H9 (cell line): ENCODE measurements at regions not wholly inside any gene's neighbourhood (a gene's known extent, or its start where the extent isn't known, plus 50 kb on each side); places are given as distances from the start of the nearest gene placed in this dataset.

ENCODE experiments used
- DNase-seq: peaks from one replicate; pipeline ENCODE4 v3.0.0-alpha.2; 2017
- H2AFZ ChIP-seq: one replicate; pipeline ENCODE4 v1.6.1; 2013; ENCODE audit warnings: mild to moderate bottlenecking, low read length, control low read depth, moderate library complexity
- H2AK5ac ChIP-seq: 2 replicates; pipeline ENCODE4 v1.6.1; 2013; ENCODE audit warnings: low read length, control low read depth, mixed read lengths; ENCODE audit not compliant: insufficient read length
- H2BK120ac ChIP-seq: one replicate; pipeline ENCODE4 v1.6.1; 2013; ENCODE audit warnings: low read depth, mild to moderate bottlenecking, low read length, control low read depth, inconsistent platforms; ENCODE audit not compliant: poor library complexity, severe bottlenecking
- H2BK12ac ChIP-seq: 2 replicates; pipeline ENCODE4 v1.6.1; 2013; ENCODE audit warnings: low read length, control low read depth, mixed read lengths, low read depth; ENCODE audit not compliant: insufficient read length
- H2BK15ac ChIP-seq: 2 replicates; pipeline ENCODE4 v1.6.1; 2013; ENCODE audit warnings: low read depth, low read length, control low read depth
- H2BK20ac ChIP-seq: one replicate; pipeline ENCODE4 v1.6.1; 2013; ENCODE audit warnings: low read depth, mild to moderate bottlenecking, low read length, control low read depth, inconsistent platforms; ENCODE audit not compliant: poor library complexity, severe bottlenecking
- H2BK5ac ChIP-seq: 2 replicates; pipeline ENCODE4 v1.6.1; 2013; ENCODE audit warnings: low read length, control low read depth, mixed read lengths; ENCODE audit not compliant: insufficient read length
- H3K14ac ChIP-seq: 2 replicates; pipeline ENCODE4 v1.6.1; 2013; ENCODE audit warnings: low read length, control low read depth; ENCODE audit not compliant: insufficient read depth
- H3K18ac ChIP-seq: 2 replicates; pipeline ENCODE4 v1.6.1; 2013; ENCODE audit warnings: low read depth, mild to moderate bottlenecking, mixed read lengths, low read length, control low read depth; ENCODE audit not compliant: insufficient read length
- H3K23ac ChIP-seq: 2 replicates; pipeline ENCODE4 v1.6.1; 2013; ENCODE audit warnings: low read length, control low read depth, mixed read lengths, low read depth; ENCODE audit not compliant: insufficient read length
- H3K23me2 ChIP-seq: 2 replicates; pipeline ENCODE4 v1.6.1; 2013; ENCODE audit warnings: low read depth, mild to moderate bottlenecking, mixed read lengths, low read length, control low read depth; ENCODE audit not compliant: insufficient read length, poor library complexity, severe bottlenecking
- H3K27ac ChIP-seq: 2 replicates; pipeline ENCODE4 v1.5.1; 2013; ENCODE audit warnings: low read length, control low read depth, mixed read lengths, low read depth; ENCODE audit not compliant: insufficient read length
- H3K27me3 ChIP-seq: 2 replicates; pipeline ENCODE4 v1.6.1; 2013; ENCODE audit warnings: low read length, control low read depth, inconsistent platforms; ENCODE audit not compliant: insufficient read depth
- H3K4ac ChIP-seq: 2 replicates; pipeline ENCODE4 v1.6.1; 2013; ENCODE audit warnings: low read depth, mild to moderate bottlenecking, control low read depth, inconsistent platforms, low read length, moderate library complexity
- H3K4me1 ChIP-seq: 2 replicates; pipeline ENCODE4 v1.6.1; 2013; ENCODE audit warnings: low read length, control low read depth, inconsistent platforms; ENCODE audit not compliant: insufficient read depth
- H3K4me2 ChIP-seq: 2 replicates; pipeline ENCODE4 v1.6.1; 2013; ENCODE audit warnings: low read length, control low read depth, mixed read lengths; ENCODE audit not compliant: insufficient read length, insufficient read depth
- H3K56ac ChIP-seq: 2 replicates; pipeline ENCODE4 v1.6.1; 2013; ENCODE audit warnings: low read depth, mild to moderate bottlenecking, mixed read lengths, low read length, control low read depth; ENCODE audit not compliant: insufficient read length
- H3K79me1 ChIP-seq: 2 replicates; pipeline ENCODE4 v1.6.1; 2013; ENCODE audit warnings: low read depth, mild to moderate bottlenecking, moderate library complexity, low read length, control low read depth, inconsistent platforms; ENCODE audit not compliant: insufficient read depth, poor library complexity, severe bottlenecking
- H3K79me2 ChIP-seq: 2 replicates; pipeline ENCODE4 v1.6.1; 2013; ENCODE audit warnings: low read length, control low read depth, inconsistent platforms; ENCODE audit not compliant: insufficient read depth
- H3K9ac ChIP-seq: 2 replicates; pipeline ENCODE4 v1.6.1; 2013; ENCODE audit warnings: low read length, control low read depth, mixed read lengths; ENCODE audit not compliant: insufficient read length; ENCODE audit errors: extremely low read depth
- H3K9me3 ChIP-seq: one replicate; pipeline ENCODE4 v1.6.1; 2013; ENCODE audit warnings: low read depth, low read length, inconsistent platforms; ENCODE audit not compliant: control insufficient read depth
- H3T11ph ChIP-seq: one replicate; pipeline ENCODE4 v1.6.1; 2013; ENCODE audit warnings: mild to moderate bottlenecking, low read length, control low read depth, inconsistent platforms
- H4K20me1 ChIP-seq: one replicate; pipeline ENCODE4 v1.6.1; 2013; ENCODE audit not compliant: control insufficient read depth, insufficient read length, insufficient read depth
- H4K5ac ChIP-seq: 2 replicates; pipeline ENCODE4 v1.6.1; 2013; ENCODE audit warnings: low read depth, mild to moderate bottlenecking, mixed read lengths, low read length, control low read depth; ENCODE audit not compliant: insufficient read length
- H4K8ac ChIP-seq: replicated peaks from 2 replicates; pipeline ENCODE4 v1.6.1; 2013; ENCODE audit warnings: low read length, control low read depth, mixed read lengths, low read depth; ENCODE audit not compliant: insufficient read length
- H4K91ac ChIP-seq: 2 replicates; pipeline ENCODE4 v1.6.1; 2013; ENCODE audit warnings: low read depth, mild to moderate bottlenecking, moderate library complexity, mixed read lengths, low read length, control low read depth; ENCODE audit not compliant: insufficient read length
- H3K27ac Mint-ChIP-seq, 3 experiments: 2 replicates in 2 of 3; 3 replicates in 1 of 3; pipeline ENCODE4 v1.8.0; 2020 to 2021; ENCODE audit warnings: mixed read lengths in 3 of 3, mild to moderate bottlenecking in 1 of 3, moderate library complexity in 1 of 3
- H3K27me3 Mint-ChIP-seq: 2 replicates; pipeline ENCODE4 v1.8.0; 2021; ENCODE audit warnings: low read depth, mild to moderate bottlenecking, moderate library complexity, mixed read lengths
- H3K36me3 Mint-ChIP-seq, 3 experiments: 2 replicates in 2 of 3; 3 replicates in 1 of 3; pipeline ENCODE4 v1.8.0; 2020 to 2021; ENCODE audit warnings: low read depth in 3 of 3, mixed read lengths in 3 of 3; ENCODE audit not compliant: insufficient read depth in 1 of 3
- H3K4me1 Mint-ChIP-seq, 2 experiments: 2 replicates each; pipeline ENCODE4 v1.8.0; 2020; ENCODE audit warnings: mixed read lengths in 2 of 2
- H3K4me3 Mint-ChIP-seq, 2 experiments: 2 replicates in 1 of 2; 3 replicates in 1 of 2; pipeline ENCODE4 v1.8.0; 2020 to 2021; ENCODE audit warnings: mild to moderate bottlenecking in 2 of 2, mixed read lengths in 2 of 2, moderate library complexity in 1 of 2
- H3K9me3 Mint-ChIP-seq, 2 experiments: 2 replicates in 1 of 2; 3 replicates in 1 of 2; pipeline ENCODE4 v1.8.0; 2020; ENCODE audit warnings: mild to moderate bottlenecking in 2 of 2, mixed read lengths in 2 of 2, moderate library complexity in 1 of 2
- WGBS: extraction: QIAGEN DNeasy Blood & Tissue Kit; methylation state at CpG from one replicate; pipeline ENCODE4 v1.1.7; 2013; ENCODE audit warnings: missing lambda C conversion rate, low lambda C conversion rate, mixed read lengths; ENCODE audit not compliant: insufficient read length; ENCODE audit errors: extremely low coverage; 5-methylcytosine and 5-hydroxymethylcytosine counted together
- TF ChIP-seq, protein P1 (sequence below): fragments of 200-600 bp; sonication (generic); conservative IDR thresholded peaks from 3 replicates; pipeline ENCODE4 v1.8.0; 2021; ENCODE audit warnings: antibody characterized with exemption, mild to moderate bottlenecking

- Histone ChIP-seq H4K5ac (no peak overlapping the region), H3K4me1 (peaks cover 11% of the 10 kb centered on the region), H2BK20ac (no peak overlapping the region), H2BK120ac (no peak overlapping the region), H3K14ac (no peak overlapping the region), H3K56ac (no peak overlapping the region), H2AK5ac (no peak overlapping the region), H3K4ac (no peak overlapping the region), H3K18ac (no peak overlapping the region), H4K20me1 (no peaks in the 10 kb centered on the region), H2BK15ac (no peak overlapping the region), H2AFZ (no peak overlapping the region), H3K79me2 (no peaks in the 10 kb centered on the region), H4K8ac (no peak overlapping the region), H4K91ac (no peak overlapping the region), H3K23me2 (no peaks in the 10 kb centered on the region), H2BK12ac (no peak overlapping the region), H2BK5ac (no peak overlapping the region), H3K23ac (no peak overlapping the region), H3K27ac (peak overlapping the region; percentile 13), H3K27me3 (no peaks in the 10 kb centered on the region), H3T11ph (no peak overlapping the region), H3K79me1 (no peaks in the 10 kb centered on the region), H3K4me2 (no peak overlapping the region), H3K9me3 (no peaks in the 10 kb centered on the region), H3K9ac (no peak overlapping the region)
- no CpG with 5 or more reads among the region's 4 CpGs for WGBS
- no peak overlapping the region for H3K27ac Mint-ChIP-seq
- no peak for DNase-seq
- H3K9me3 Mint-ChIP-seq = no peaks in the 10 kb centered on the region
- H3K4me3 Mint-ChIP-seq = no peak overlapping the region
- H3K36me3 Mint-ChIP-seq = no peaks in the 10 kb centered on the region
- TF ChIP-seq, protein P1, sequence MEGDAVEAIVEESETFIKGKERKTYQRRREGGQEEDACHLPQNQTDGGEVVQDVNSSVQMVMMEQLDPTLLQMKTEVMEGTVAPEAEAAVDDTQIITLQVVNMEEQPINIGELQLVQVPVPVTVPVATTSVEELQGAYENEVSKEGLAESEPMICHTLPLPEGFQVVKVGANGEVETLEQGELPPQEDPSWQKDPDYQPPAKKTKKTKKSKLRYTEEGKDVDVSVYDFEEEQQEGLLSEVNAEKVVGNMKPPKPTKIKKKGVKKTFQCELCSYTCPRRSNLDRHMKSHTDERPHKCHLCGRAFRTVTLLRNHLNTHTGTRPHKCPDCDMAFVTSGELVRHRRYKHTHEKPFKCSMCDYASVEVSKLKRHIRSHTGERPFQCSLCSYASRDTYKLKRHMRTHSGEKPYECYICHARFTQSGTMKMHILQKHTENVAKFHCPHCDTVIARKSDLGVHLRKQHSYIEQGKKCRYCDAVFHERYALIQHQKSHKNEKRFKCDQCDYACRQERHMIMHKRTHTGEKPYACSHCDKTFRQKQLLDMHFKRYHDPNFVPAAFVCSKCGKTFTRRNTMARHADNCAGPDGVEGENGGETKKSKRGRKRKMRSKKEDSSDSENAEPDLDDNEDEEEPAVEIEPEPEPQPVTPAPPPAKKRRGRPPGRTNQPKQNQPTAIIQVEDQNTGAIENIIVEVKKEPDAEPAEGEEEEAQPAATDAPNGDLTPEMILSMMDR = no peak
- peaks cover 25 to 26% of the 10 kb centered on the region in 2 experiments for H3K4me1 Mint-ChIP-seq
- H3K27me3 Mint-ChIP-seq = no peaks in the 10 kb centered on the region; the same call in 1 of the 2 replicates
Measured at GRCh38 chr14:34013721-34014060, 62.8 kb upstream of the EGLN3 start.
